ENCODE measurements at regions not wholly inside any gene's neighbourhood (a gene's known extent, or its start where the extent isn't known, plus 50 kb on each side); places are given as distances from the start of the nearest gene placed in this dataset.

GRCh38 chr7:101729241-101729883 lies 88.1 kb upstream of the CUX1 start (continued):
- TF ChIP-seq STAT6 (CRISPR knock-in tag; conservative IDR thresholded peaks at IDR 0.05; ENCODE audit: low read depth) (no peak), ERG (CRISPR knock-in tag; IDR thresholded peaks at IDR 0.05) (no peak), PRDM15 (CRISPR knock-in tag; IDR thresholded peaks at IDR 0.05) (no peak), CTCF (IDR thresholded peaks at IDR 0.05) (no peak), EMX1 (CRISPR knock-in tag; IDR thresholded peaks at IDR 0.05) (no peak), ETV6 (CRISPR knock-in tag; IDR thresholded peaks at IDR 0.05) (no peak), PRRX2 (CRISPR knock-in tag; IDR thresholded peaks at IDR 0.05) (no peak), SP1 (CRISPR knock-in tag; conservative IDR thresholded peaks at IDR 0.05) (no peak), ATF3 (CRISPR knock-in tag; conservative IDR thresholded peaks at IDR 0.05) (no peak), E2F5 (CRISPR knock-in tag; IDR thresholded peaks at IDR 0.05) (no peak)

- H3K36me3 Mint-ChIP-seq: 0 out of 2 replicates have a peak, but pooled peaks cover 3% of the 10 kb centered on the region
- CTCF ChIA-PET: interaction anchor here (0.6 to 1.4 kb wide), 4 partner anchors 10 to 205 kb away, joined by 3 to 4 read pairs (median 4); no protein-coding TSS in a partner anchor
- no peaks in the 10 kb centered on the region for H3K27me3 Mint-ChIP-seq (ENCODE audit: low read depth)
- H3K27ac Mint-ChIP-seq: peak overlapping the region; percentile 77
- POLR2A ChIA-PET: interaction anchor here (0.5 to 1.1 kb wide), 2 partner anchors 13 to 90 kb away, joined by 4 to 7 read pairs; no protein-coding TSS in a partner anchor
- ATAC-seq: peak; percentile 17
- no peak for DNase-seq (ENCODE audit: low spot score)
- peaks cover 32% of the 10 kb centered on the region for H3K4me1 Mint-ChIP-seq
- H3K4me3 Mint-ChIP-seq: no peak overlapping the region
- no peaks in the 10 kb centered on the region for H3K9me3 Mint-ChIP-seq
- TF ChIP-seq OVOL2 (CRISPR knock-in tag; IDR thresholded peaks at IDR 0.05; ENCODE audit: borderline replicate concordance): no peak
- TF ChIP-seq ATF1 (CRISPR knock-in tag; IDR thresholded peaks at IDR 0.05): no peak
- no peak for TF ChIP-seq STAT6 (CRISPR knock-in tag; conservative IDR thresholded peaks at IDR 0.05; ENCODE audit: low read depth)
- no peak for TF ChIP-seq ZNF138 (CRISPR knock-in tag; conservative IDR thresholded peaks at IDR 0.05)
- TF ChIP-seq RELA (CRISPR knock-in tag; IDR thresholded peaks at IDR 0.05; ENCODE audit: borderline replicate concordance): no peak
- no peak for TF ChIP-seq SMAD3 (CRISPR knock-in tag; IDR thresholded peaks at IDR 0.05; ENCODE audit: borderline replicate concordance)
- TF ChIP-seq ZNF317 (CRISPR knock-in tag; IDR thresholded peaks at IDR 0.05; ENCODE audit: borderline replicate concordance, low read depth): no peak
- TF ChIP-seq IRF2 (CRISPR knock-in tag; IDR thresholded peaks at IDR 0.05; ENCODE audit: borderline replicate concordance, low read depth): no peak
Measured at GRCh38 chr7:101731502-101732084, 85.8 kb upstream of the CUX1 start.
